BE2C (cell line): ENCODE measurements at regions not wholly inside any gene's neighbourhood (a gene's known extent, or its start where the extent isn't known, plus 50 kb on each side); places are given as distances from the start of the nearest gene placed in this dataset.

ENCODE experiments used
- DNase-seq: peaks from one replicate; pipeline ENCODE4 v3.0.0-alpha.2; 2020
- H3K27me3 ChIP-seq: fragments of 250-450 bp; sonication (Bioruptor Pico); 2 replicates; pipeline ENCODE4 v1.5.1; 2020; ENCODE audit warnings: mild to moderate bottlenecking
- H3K36me3 ChIP-seq: fragments of 250-450 bp; sonication (Bioruptor Pico); 2 replicates; pipeline ENCODE4 v1.5.1; 2020; ENCODE audit warnings: mild to moderate bottlenecking
- H3K4me1 ChIP-seq: fragments of 250-450 bp; sonication (Bioruptor Pico); 2 replicates; pipeline ENCODE4 v1.5.1; 2020
- H3K4me3 ChIP-seq: 2 replicates; pipeline ENCODE4 v1.5.1; 2011; ENCODE audit warnings: low read depth, low read length
- H3K9me3 ChIP-seq: fragments of 250-450 bp; sonication (Bioruptor Pico); 2 replicates; pipeline ENCODE4 v1.5.1; 2020
- CTCF ChIP-seq: IDR thresholded peaks from 2 replicates; pipeline ENCODE4 v1.5.1; 2012; ENCODE audit warnings: mild to moderate bottlenecking, low read depth, low read length

GRCh38 chr2:144079803-144080202 lies 440.1 kb downstream of the ZEB2 start:
- TF ChIP-seq CTCF: no peak
- H3K27me3 ChIP-seq: no peaks in the 10 kb centered on the region
- H3K9me3 ChIP-seq: no peaks in the 10 kb centered on the region
- H3K4me3 ChIP-seq: no peak overlapping the region
- H3K4me1 ChIP-seq: peaks cover 10% of the 10 kb centered on the region
- H3K36me3 ChIP-seq: no peaks in the 10 kb centered on the region
- no peak for DNase-seq

DNA sequence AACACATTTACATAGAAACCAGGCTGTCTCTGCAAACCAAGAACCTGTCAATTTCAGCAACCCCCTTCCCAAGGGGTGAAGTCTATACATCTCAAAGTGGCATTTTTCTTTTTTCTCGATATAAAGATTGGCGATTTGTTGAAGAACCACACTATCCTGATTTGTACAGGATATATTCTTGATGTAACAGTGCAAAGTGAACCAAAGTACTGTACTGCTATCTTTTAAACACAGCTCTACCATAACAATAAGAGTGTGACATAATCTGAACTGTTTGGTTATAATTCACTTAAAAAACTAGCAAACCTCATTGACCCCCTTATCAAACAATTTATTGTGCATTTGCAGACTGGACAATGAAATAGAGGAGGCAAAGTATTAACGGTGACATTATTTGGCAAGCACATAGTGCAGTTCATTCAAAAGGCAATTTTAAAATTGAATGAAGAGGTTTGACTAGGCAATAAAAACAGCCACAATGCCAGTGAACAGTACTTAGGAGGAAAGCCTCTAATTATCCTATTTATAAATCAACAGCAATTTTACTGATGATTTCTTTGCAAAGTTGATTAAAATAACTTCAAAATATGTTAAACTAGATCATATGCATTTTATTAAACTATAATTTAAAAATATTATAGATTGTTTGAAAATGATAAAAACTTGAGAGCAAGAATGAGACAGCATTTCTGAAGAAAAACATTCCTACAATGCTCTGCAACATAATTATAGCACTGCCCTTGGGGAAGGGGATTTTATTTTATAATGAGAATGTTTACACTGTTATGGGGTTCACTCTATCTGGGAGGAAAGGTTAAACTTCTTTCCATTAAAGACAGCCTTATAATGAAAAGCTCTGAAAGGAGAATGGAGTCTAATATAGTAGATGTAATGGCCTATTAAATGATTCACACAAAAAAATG lies 440.9 kb downstream of the ZEB2 start:
- Histone ChIP-seq H3K9me3 (no peaks in the 10 kb centered on the region), H3K4me3 (no peak overlapping the region), H3K27me3 (no peaks in the 10 kb centered on the region), H3K4me1 (peaks cover 10% of the 10 kb centered on the region), H3K36me3 (no peaks in the 10 kb centered on the region)
- DNase-seq: no peak
- TF ChIP-seq CTCF: no peak

GRCh38 chr2:144078106-144078505 lies 441.8 kb downstream of the ZEB2 start:
- no peaks in the 10 kb centered on the region for H3K9me3 ChIP-seq
- no peaks in the 10 kb centered on the region for H3K36me3 ChIP-seq
- no peaks in the 10 kb centered on the region for H3K27me3 ChIP-seq
- TF ChIP-seq CTCF: no peak
- H3K4me1 ChIP-seq: peaks cover 10% of the 10 kb centered on the region
- H3K4me3 ChIP-seq: no peak overlapping the region
- DNase-seq: no peak

GRCh38 chr2:144074450-144074849 lies 445.5 kb downstream of the ZEB2 start:
- Histone ChIP-seq H3K36me3 (no peaks in the 10 kb centered on the region), H3K4me1 (peaks cover 10% of the 10 kb centered on the region), H3K9me3 (no peaks in the 10 kb centered on the region), H3K4me3 (no peak overlapping the region), H3K27me3 (no peaks in the 10 kb centered on the region)
- no peak for TF ChIP-seq CTCF
- DNase-seq: no peak

- TF ChIP-seq CTCF: no peak
- no peaks in the 10 kb centered on the region for H3K27me3 ChIP-seq
- H3K4me3 ChIP-seq: no peak overlapping the region
- DNase-seq: no peak
- H3K9me3 ChIP-seq: no peaks in the 10 kb centered on the region
- H3K4me1 ChIP-seq: no peaks in the 10 kb centered on the region
- no peaks in the 10 kb centered on the region for H3K36me3 ChIP-seq
Measured at GRCh38 chr2:144071461-144071860, 448.5 kb downstream of the ZEB2 start.

GRCh38 chr2:144067506-144067905 lies 452.4 kb downstream of the ZEB2 start:
- Histone ChIP-seq H3K36me3 (no peaks in the 10 kb centered on the region), H3K9me3 (no peaks in the 10 kb centered on the region), H3K4me3 (no peak overlapping the region), H3K27me3 (no peaks in the 10 kb centered on the region), H3K4me1 (no peaks in the 10 kb centered on the region)
- no peak for TF ChIP-seq CTCF
- no peak for DNase-seq
